CD14-positive monocyte (primary cell): ENCODE measurements at regions not wholly inside any gene's neighbourhood (a gene's known extent, or its start where the extent isn't known, plus 50 kb on each side); places are given as distances from the start of the nearest gene placed in this dataset.

ENCODE experiments used
- DNase-seq, 3 donors: peaks; one replicate each; pipeline ENCODE4 v3.0.0-alpha.2; 2011 to 2022
- H2AFZ ChIP-seq: 2 replicates; pipeline ENCODE4 v1.6.0; 2012; ENCODE audit warnings: mild to moderate bottlenecking, low read depth, low read length, inconsistent platforms; ENCODE audit not compliant: insufficient read depth, poor library complexity, severe bottlenecking
- H3K27ac ChIP-seq, 2 donors: 1 replicate in 1 of 2; 2 replicates in 1 of 2; pipeline ENCODE4 v1.5.1; 2012 to 2013; ENCODE audit warnings: low read length in 2 of 2, control low read depth in 1 of 2, inconsistent platforms in 1 of 2, low read depth in 1 of 2, mild to moderate bottlenecking in 1 of 2
- H3K27me3 ChIP-seq, 2 donors: one replicate each; pipeline versions ENCODE4 v1.6.0 to v1.6.1; 2011 to 2013; ENCODE audit warnings: low read length in 2 of 2; ENCODE audit not compliant: control insufficient read depth in 2 of 2, insufficient read depth in 2 of 2
- H3K36me3 ChIP-seq, 2 donors: replicated peaks in 1 of 2; 1 replicate in 1 of 2; 2 replicates in 1 of 2; pipeline versions ENCODE4 v1.5.1 to v1.6.1; 2012 to 2013; ENCODE audit warnings: low read length in 2 of 2, control low read depth in 1 of 2, inconsistent platforms in 1 of 2, mild to moderate bottlenecking in 1 of 2; ENCODE audit not compliant: insufficient read depth in 2 of 2, control insufficient read depth in 1 of 2
- H3K4me1 ChIP-seq, 2 donors: 1 replicate in 1 of 2; 2 replicates in 1 of 2; pipeline versions ENCODE4 v1.5.1 to v1.6.1; 2012 to 2013; ENCODE audit warnings: low read length in 2 of 2, control low read depth in 1 of 2, inconsistent platforms in 1 of 2, mild to moderate bottlenecking in 1 of 2, moderate library complexity in 1 of 2; ENCODE audit not compliant: insufficient read depth in 2 of 2, control insufficient read depth in 1 of 2
- H3K4me2 ChIP-seq: replicated peaks from 2 replicates; pipeline ENCODE3; 2012; ENCODE audit warnings: low read length, moderate library complexity, mild to moderate bottlenecking; ENCODE audit not compliant: poor library complexity, severe bottlenecking; ENCODE audit errors: extremely low read depth
- H3K4me3 ChIP-seq, 3 experiments: fragments of 200-600 bp in 1 of 3; sonication (generic) in 1 of 3; replicated peaks in 1 of 3; 1 replicate in 2 of 3; 2 replicates in 1 of 3; pipeline ENCODE4 v1.5.1; 2011 to 2013; ENCODE audit warnings: low read length in 3 of 3, mild to moderate bottlenecking in 3 of 3, control low read depth in 2 of 3, low read depth in 2 of 3, inconsistent platforms in 1 of 3, moderate library complexity in 1 of 3
- H3K79me2 ChIP-seq: 2 replicates; pipeline ENCODE4 v1.6.0; 2012; ENCODE audit warnings: mild to moderate bottlenecking, control low read depth, inconsistent platforms, low read length, moderate library complexity; ENCODE audit not compliant: insufficient read depth
- H3K9ac ChIP-seq: 2 replicates; pipeline ENCODE4 v1.6.0; 2017; ENCODE audit warnings: low read length, mild to moderate bottlenecking; ENCODE audit not compliant: insufficient read depth, poor library complexity, severe bottlenecking
- H3K9me3 ChIP-seq, 2 donors: replicated peaks in 1 of 2; 1 replicate in 1 of 2; 2 replicates in 1 of 2; pipeline versions ENCODE4 v1.5.1 to v1.6.1; 2012 to 2013; ENCODE audit warnings: low read length in 2 of 2, control low read depth in 1 of 2; ENCODE audit not compliant: control insufficient read depth in 1 of 2, insufficient read depth in 1 of 2
- H4K20me1 ChIP-seq: 2 replicates; pipeline ENCODE4 v1.6.0; 2012; ENCODE audit warnings: mild to moderate bottlenecking, low read length, control low read depth, moderate library complexity; ENCODE audit not compliant: insufficient read depth
- H3K27ac Mint-ChIP-seq, 7 donors: one replicate each; pipeline ENCODE4 v1.8.0; 2020; ENCODE audit warnings: mild to moderate bottlenecking in 7 of 7, mixed read lengths in 7 of 7, moderate library complexity in 6 of 7, inconsistent platforms in 2 of 7
- H3K27me3 Mint-ChIP-seq, 3 donors: one replicate each; pipeline ENCODE4 v1.8.0; 2021 to 2022; ENCODE audit warnings: low read depth in 3 of 3, mild to moderate bottlenecking in 3 of 3, mixed read lengths in 3 of 3, moderate library complexity in 3 of 3, inconsistent platforms in 1 of 3
- H3K36me3 Mint-ChIP-seq, 2 donors: one replicate each; pipeline ENCODE4 v1.8.0; 2020; ENCODE audit warnings: mixed read lengths in 2 of 2, inconsistent platforms in 1 of 2, mild to moderate bottlenecking in 1 of 2
- H3K4me1 Mint-ChIP-seq: one replicate; pipeline ENCODE4 v1.8.0; 2020; ENCODE audit warnings: mild to moderate bottlenecking, mixed read lengths
- H3K4me3 Mint-ChIP-seq, 2 donors: one replicate each; pipeline ENCODE4 v1.8.0; 2020; ENCODE audit warnings: mild to moderate bottlenecking in 2 of 2, mixed read lengths in 2 of 2, moderate library complexity in 1 of 2
- H3K9me3 Mint-ChIP-seq, 7 donors: one replicate each; pipeline ENCODE4 v1.8.0; 2020 to 2022; ENCODE audit warnings: mixed read lengths in 7 of 7, mild to moderate bottlenecking in 6 of 7, moderate library complexity in 6 of 7, inconsistent platforms in 2 of 7
- WGBS: methylation state at CpG from one replicate; pipeline ENCODE4 v1.1.5; 2013; ENCODE audit warnings: missing lambda C conversion rate; ENCODE audit not compliant: insufficient coverage; 5-methylcytosine and 5-hydroxymethylcytosine counted together
- intact Hi-C, 2 donors: fragments of 100-400 bp; cut with micrococcal nuclease; formaldehyde crosslinking; loops; one replicate each; pipeline versions ENCODE4 v1.15.0 to v1.15.1; 2023
- TF ChIP-seq, protein P1 (sequence below): fragments of 200-600 bp; IDR thresholded peaks from one replicate; pipeline ENCODE4 v1.8.0; 2022; ENCODE audit warnings: antibody characterized with exemption, mild to moderate bottlenecking

DNA sequence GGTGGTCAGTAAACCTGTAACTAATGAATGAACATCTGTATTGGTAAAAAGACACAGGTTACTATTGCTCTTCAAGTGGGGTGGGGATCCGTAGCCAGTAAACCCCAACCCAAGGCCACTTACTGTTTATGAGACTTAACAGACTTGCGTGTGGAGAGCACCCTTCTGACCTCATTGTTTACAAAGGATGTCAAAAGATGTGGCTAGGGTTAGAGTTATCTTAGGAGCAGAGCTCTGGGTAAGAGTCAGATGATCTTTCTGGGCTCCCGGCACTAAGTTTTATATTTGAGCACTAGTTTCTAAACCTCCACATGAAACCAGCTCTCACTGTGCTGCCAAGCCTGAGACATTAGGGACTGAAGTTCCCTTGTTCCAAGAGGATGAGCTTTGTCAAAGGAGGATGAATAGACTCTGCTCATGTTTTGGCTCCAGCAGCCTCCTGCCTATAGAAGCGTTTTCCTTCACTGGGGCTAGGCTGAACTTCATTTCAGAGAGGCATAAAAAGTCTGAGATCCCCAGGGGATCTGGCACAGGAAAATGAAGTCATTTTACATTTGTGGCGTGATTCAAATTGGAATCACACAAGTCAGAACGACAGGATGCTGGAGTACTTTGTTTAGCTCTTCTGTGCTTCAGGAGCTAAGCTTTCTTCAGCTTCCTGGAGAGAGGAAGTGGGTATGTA, 403.1 kb upstream of the TRIB2 start:
- DNase-seq, result no peak
- H3K4me1 ChIP-seq, result no peaks in the 10 kb centered on the region
- Mint-ChIP-seq H3K27ac (no peak overlapping the region), H3K9me3 (peaks cover 0 to 3% (median 0%) of the 10 kb centered on the region in 7 donors), H3K4me1 (no peaks in the 10 kb centered on the region), H3K27me3 (peaks cover 0 to 11% (median 4%) of the 10 kb centered on the region in 3 donors), H3K36me3 (no peaks in the 10 kb centered on the region), H3K4me3 (no peak overlapping the region)
- H4K20me1 ChIP-seq, result no peaks in the 10 kb centered on the region
- intact Hi-C loops, result no loop called here
- H3K36me3 ChIP-seq, result no peaks in the 10 kb centered on the region
- H3K9ac ChIP-seq, result no peak overlapping the region
- WGBS, result 86% methylated on average over 2 of the region's 6 CpGs
- no peak overlapping the region for H3K4me2 ChIP-seq
- no peaks in the 10 kb centered on the region for H3K27me3 ChIP-seq
- H3K79me2 ChIP-seq, result no peaks in the 10 kb centered on the region
- H3K27ac ChIP-seq, result no peak overlapping the region
- H3K9me3 ChIP-seq, result no peaks in the 10 kb centered on the region
- TF ChIP-seq, protein P1, sequence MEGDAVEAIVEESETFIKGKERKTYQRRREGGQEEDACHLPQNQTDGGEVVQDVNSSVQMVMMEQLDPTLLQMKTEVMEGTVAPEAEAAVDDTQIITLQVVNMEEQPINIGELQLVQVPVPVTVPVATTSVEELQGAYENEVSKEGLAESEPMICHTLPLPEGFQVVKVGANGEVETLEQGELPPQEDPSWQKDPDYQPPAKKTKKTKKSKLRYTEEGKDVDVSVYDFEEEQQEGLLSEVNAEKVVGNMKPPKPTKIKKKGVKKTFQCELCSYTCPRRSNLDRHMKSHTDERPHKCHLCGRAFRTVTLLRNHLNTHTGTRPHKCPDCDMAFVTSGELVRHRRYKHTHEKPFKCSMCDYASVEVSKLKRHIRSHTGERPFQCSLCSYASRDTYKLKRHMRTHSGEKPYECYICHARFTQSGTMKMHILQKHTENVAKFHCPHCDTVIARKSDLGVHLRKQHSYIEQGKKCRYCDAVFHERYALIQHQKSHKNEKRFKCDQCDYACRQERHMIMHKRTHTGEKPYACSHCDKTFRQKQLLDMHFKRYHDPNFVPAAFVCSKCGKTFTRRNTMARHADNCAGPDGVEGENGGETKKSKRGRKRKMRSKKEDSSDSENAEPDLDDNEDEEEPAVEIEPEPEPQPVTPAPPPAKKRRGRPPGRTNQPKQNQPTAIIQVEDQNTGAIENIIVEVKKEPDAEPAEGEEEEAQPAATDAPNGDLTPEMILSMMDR, result no peak
- H2AFZ ChIP-seq, result no peak overlapping the region
- no peak overlapping the region for H3K4me3 ChIP-seq

DNA sequence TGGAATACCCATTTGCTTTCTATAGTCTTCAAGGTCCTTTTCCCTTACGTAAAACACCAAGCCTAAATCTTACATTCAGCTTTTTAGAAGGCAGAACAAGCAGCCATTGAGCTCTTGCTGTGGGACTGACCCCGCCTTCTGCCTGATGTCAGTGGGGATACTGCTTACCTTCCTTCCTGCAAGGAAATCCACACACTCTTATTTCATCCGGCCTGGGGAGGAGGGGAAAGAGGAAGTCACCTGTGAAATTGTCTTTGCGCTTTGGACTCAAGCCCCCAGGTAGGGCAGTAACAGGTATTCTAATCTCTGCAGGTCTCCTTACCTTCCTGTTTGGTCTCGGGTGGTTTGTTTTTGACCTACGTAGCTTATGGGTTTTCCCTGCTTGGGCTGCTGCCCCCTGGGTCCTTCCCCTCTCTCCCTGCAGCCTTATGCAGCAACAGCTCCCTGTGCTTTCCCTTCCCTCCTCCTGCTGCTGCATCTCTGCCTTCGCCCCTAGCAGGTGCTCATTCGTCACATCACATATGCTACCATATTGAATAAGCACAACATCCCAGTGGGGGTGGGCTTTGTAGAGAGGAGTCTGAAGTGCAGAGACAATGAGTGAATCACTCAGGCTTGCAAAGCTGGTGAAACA, 402.5 kb upstream of the TRIB2 start:
- no peaks in the 10 kb centered on the region for H4K20me1 ChIP-seq
- no peaks in the 10 kb centered on the region for H3K27me3 ChIP-seq
- no peak overlapping the region for H2AFZ ChIP-seq
- no CpG with 5 or more reads among the region's 8 CpGs for WGBS
- DNase-seq, result no peak
- no peaks in the 10 kb centered on the region for H3K4me1 ChIP-seq
- no peaks in the 10 kb centered on the region for H3K9me3 ChIP-seq
- no peak overlapping the region for H3K27ac Mint-ChIP-seq
- no peak overlapping the region for H3K4me3 ChIP-seq
- TF ChIP-seq, protein P1, result no peak
- intact Hi-C loops, result no loop called here
- H3K4me3 Mint-ChIP-seq, result no peak overlapping the region
- H3K9ac ChIP-seq, result no peak overlapping the region
- no peak overlapping the region for H3K4me2 ChIP-seq
- no peaks in the 10 kb centered on the region for H3K36me3 Mint-ChIP-seq
- no peak overlapping the region for H3K27ac ChIP-seq
- no peaks in the 10 kb centered on the region for H3K79me2 ChIP-seq
- peaks cover 0 to 11% (median 4%) of the 10 kb centered on the region in 3 donors for H3K27me3 Mint-ChIP-seq
- H3K36me3 ChIP-seq, result no peaks in the 10 kb centered on the region
- H3K4me1 Mint-ChIP-seq, result no peaks in the 10 kb centered on the region
- peaks cover 0 to 3% (median 0%) of the 10 kb centered on the region in 7 donors for H3K9me3 Mint-ChIP-seq
